ENCODE measurements at regions not wholly inside any gene's neighbourhood (a gene's known extent, or its start where the extent isn't known, plus 50 kb on each side); places are given as distances from the start of the nearest gene placed in this dataset.
"Not testable (repeated sequence)": the region's sequence is repeated elsewhere in the genome, so short reads cannot be mapped to it uniquely, and the experiment has no call there.

- no peak for DNase-seq
These were observed 69.3 kb upstream of the CYP1B1 start for GRCh38 chr2:38145236-38145635.

GRCh38 chr2:38142627-38143026 is 66.7 kb upstream of the CYP1B1 start:
- DNase-seq: no peak

- no peak for DNase-seq
These were observed 65.5 kb upstream of the CYP1B1 start for GRCh38 chr2:38141501-38141900.

- DNase-seq: no peak
These were observed 63.0 kb upstream of the CYP1B1 start for GRCh38 chr2:38138996-38139395.

- no peak for DNase-seq
These were observed 62.5 kb upstream of the CYP1B1 start for GRCh38 chr2:38138419-38138818.

- DNase-seq: not testable (repeated sequence)
These were observed 62.0 kb upstream of the CYP1B1 start for GRCh38 chr2:38137958-38138357.

- DNase-seq: no peak
These were observed 55.7 kb upstream of the CYP1B1 start for GRCh38 chr2:38131676-38132075.

GRCh38 chr2:38130876-38131275 is 54.9 kb upstream of the CYP1B1 start:
- no peak for DNase-seq

- no peak for DNase-seq
These were observed 54.0 kb upstream of the CYP1B1 start for GRCh38 chr2:38129987-38130386.

GRCh38 chr2:38129481-38129880 is 53.5 kb upstream of the CYP1B1 start:
- DNase-seq: no peak

- DNase-seq: peak; percentile 18 to 23
These were observed 52.7 kb upstream of the CYP1B1 start for GRCh38 chr2:38128653-38129052.

GRCh38 chr2:38127277-38127676 is 51.3 kb upstream of the CYP1B1 start:
- no peak for DNase-seq

GRCh38 chr2:38125842-38126241 is 49.9 kb upstream of the CYP1B1 start:
- no peak for DNase-seq
